ENCODE measurements at regions not wholly inside any gene's neighbourhood (a gene's known extent, or its start where the extent isn't known, plus 50 kb on each side); places are given as distances from the start of the nearest gene placed in this dataset.

GRCh38 chr11:106231591-106231990 lies 154.1 kb downstream of the AASDHPPT start:
- TF ChIP-seq POLR2A (IDR thresholded peaks at IDR 0.05), result no peak
- no peak for TF ChIP-seq CTCF (IDR thresholded peaks at IDR 0.05 in 4 of 5, conservative IDR thresholded peaks at IDR 0.05 in 1 of 5)
